COLO668 (cell line): ENCODE measurements at regions not wholly inside any gene's neighbourhood (a gene's known extent, or its start where the extent isn't known, plus 50 kb on each side); places are given as distances from the start of the nearest gene placed in this dataset.

Experiments
- DNase-seq: peaks from one replicate; lab custom pipeline; 2025; ENCODE audit not compliant: unreplicated experiment; lab: John Stamatoyannopoulos, UW

GRCh38 chr1:243944429-243945160 lies 94.6 kb upstream of the AKT3 start:
- no peak for DNase-seq

GRCh38 chr1:243943671-243944428 lies 93.8 kb upstream of the AKT3 start:
- no peak for DNase-seq

DNA sequence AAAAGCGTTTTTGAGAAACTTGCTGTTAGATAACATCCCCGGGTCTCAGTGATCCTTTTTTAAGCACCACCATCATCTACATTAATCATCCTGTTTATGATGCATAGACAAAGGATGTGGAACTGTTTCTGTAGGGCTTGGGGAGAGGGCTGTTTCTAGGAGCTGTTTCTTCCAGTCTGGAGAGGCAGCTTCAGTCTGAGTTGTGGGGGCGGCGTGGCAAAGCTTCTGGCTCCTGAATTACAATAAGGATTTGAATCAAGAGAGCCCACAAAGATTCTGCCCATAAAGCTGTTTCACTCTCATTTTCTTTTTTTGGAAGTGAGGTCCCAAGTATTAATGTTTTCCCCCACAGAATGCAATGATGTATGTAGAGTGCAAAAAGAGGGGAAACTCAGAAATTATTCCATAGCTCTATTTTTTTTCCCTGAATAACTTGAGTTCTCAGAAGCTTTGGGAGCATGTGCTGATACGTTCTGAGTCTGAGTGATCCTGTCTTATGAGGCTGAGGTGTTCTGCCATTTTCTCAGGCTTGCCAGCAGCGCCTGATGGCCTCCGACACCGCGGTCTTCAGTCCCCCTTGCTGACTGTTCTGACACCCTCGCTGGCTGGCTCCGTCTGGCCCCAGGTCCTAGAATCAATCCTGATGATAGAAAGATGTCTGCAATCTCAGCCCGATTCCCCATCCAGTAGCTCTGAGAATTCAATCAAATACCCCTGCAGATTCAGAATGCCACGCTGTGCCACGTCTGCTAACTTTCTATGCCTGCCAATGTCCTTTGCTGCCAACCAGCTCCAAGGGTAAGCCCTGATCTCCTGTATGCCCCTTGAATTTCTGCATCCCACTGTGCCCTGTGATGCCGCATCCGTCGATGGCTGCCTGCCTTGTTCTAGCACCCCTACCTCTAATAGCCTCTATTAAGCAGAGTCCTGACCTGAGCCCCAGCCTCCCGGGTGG lies 92.4 kb upstream of the AKT3 start:
- DNase-seq, result no peak

GRCh38 chr1:243940451-243940850 lies 90.4 kb upstream of the AKT3 start:
- DNase-seq, result no peak

DNA sequence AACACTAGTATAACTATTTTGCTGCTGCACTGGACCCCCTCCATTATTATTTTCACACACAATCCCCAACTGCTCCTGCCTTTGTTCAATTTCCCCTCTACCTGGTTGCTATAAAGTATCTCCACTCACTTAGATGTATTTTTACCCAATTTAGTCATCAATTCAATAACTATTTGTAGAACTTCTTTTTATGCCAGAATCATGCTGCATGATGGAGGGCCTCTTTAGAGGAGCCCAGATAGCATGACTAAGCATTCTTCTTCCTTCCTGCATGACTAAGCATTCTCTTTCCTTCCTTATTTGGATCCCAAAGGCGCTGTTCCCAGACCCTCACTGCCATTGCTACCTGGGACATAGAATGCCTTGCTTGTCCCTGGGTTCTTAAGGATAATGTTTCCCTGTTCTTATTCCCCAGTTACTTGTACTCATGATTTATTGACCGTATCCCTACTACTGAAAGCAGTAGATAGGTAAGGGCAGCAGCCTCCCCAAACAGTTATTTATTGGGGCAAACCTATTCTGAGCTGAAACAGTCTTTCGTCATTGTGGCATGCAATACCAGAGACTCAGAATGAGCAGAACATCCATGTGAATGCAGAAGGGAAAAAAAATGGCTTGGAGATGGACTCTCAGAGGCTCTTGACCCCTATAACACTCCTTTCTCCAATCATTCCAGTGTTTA lies 89.3 kb upstream of the AKT3 start:
- DNase-seq, result no peak

DNA sequence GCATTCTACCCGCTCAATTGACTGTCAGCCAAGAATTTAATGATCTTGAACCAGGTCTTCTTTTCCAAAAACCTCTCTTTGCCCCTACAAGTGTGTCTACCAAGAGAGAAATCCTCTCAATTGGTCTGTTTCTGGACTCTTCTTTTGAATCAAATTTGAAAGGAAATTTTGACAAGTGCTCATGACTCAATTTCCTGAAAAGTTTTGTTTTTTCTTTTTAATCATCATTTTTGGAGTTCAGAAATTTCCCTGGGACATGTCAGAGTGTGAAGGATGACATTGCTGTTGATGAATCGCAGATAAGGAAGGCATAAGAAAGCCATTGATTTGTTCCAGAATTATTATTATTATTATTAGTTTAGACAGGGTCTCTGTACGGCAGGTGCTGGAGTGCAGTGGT lies 88.2 kb upstream of the AKT3 start:
- DNase-seq, result no peak

- DNase-seq, result no peak
Measured at GRCh38 chr1:243933495-243933894, 83.5 kb upstream of the AKT3 start.

DNA sequence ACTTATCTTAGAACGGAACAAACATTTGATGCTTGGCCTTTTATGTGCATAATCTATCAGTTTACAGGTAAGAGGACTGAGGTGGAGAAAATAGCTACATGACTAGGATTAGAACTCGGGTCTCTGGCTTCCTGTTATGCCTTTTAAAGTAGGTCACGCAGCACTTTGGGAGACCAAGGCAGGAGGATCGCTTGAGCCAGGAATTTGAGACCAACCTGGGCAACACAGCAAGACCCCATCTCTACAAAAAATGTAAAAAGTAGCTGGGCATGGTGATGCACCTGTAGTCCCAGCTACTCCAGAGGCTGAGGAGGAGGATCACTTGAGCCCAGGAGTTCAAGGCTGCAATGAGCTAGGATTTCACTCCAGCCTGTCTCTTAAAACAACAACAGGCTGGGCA lies 81.9 kb upstream of the AKT3 start:
- no peak for DNase-seq

DNA sequence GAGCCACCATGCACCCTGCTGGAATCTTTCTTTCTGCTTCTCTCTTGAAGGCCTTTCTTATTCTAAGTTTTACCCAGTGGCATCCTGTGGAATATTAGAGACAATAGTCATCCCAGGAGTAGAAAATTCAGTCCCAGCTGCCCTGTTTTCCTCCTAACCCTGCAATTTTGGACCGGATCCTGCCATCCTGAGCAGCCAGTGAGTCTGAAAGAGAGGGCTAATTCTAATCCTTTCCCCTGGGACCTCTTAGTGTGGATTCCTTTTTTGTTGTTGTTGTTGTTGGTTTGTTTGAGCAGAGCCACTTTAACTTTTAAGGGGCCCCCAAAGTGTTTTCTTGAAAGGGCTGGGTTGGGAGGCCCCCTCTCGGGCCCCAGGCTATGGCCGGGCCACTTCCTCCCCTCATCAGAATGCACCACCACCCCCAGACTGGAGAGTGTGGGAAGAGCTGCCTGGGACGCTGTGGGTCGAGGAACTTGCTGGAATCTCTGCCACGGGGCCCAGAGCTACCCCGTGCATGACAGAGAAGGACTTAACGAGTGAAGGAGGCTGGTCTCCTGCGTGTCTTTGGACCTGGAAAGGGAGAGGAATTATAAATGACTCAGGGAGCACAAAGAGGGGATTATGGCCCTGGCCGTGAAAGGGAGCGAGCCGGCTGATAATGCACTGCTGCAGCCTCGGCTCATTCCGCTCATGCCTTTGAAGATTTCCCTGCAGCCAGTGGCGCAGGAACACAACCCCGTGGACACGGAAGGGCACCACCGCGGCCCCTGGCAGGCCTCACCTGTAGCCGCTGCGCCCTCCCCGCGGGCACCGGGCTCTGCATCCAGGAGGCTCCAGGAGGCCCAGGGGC lies 81.0 kb upstream of the AKT3 start:
- no peak for DNase-seq

GRCh38 chr1:243927381-243927780 lies 77.3 kb upstream of the AKT3 start:
- no peak for DNase-seq

GRCh38 chr1:243926803-243927245 lies 76.8 kb upstream of the AKT3 start:
- no peak for DNase-seq

DNA sequence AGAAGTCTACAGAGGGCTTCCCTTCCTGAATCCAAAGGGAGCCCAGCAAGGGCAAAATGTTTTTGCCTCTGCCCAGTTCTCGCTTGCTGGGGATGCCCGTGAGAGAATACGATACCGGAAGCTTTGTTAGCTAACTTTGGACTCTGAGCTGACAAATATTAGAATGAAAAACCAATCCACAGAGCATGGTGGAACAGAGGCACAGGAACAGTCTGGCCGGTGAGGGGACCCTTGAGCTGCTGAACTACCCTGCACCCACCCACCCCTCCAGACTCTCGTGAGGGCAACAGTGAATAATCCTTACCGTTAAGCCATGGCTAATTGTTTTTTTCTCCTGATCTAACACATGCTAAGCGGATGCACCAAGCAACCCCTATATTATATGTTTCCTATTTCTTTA lies 76.3 kb upstream of the AKT3 start:
- DNase-seq, result no peak

- DNase-seq, result no peak
Measured at GRCh38 chr1:243924588-243925349, 74.7 kb upstream of the AKT3 start.

- DNase-seq, result no peak
Measured at GRCh38 chr1:243924188-243924587, 74.1 kb upstream of the AKT3 start.

GRCh38 chr1:243923292-243924171 lies 73.5 kb upstream of the AKT3 start:
- DNase-seq, result no peak

- DNase-seq, result no peak
Measured at GRCh38 chr1:243921111-243921510, 71.1 kb upstream of the AKT3 start.

DNA sequence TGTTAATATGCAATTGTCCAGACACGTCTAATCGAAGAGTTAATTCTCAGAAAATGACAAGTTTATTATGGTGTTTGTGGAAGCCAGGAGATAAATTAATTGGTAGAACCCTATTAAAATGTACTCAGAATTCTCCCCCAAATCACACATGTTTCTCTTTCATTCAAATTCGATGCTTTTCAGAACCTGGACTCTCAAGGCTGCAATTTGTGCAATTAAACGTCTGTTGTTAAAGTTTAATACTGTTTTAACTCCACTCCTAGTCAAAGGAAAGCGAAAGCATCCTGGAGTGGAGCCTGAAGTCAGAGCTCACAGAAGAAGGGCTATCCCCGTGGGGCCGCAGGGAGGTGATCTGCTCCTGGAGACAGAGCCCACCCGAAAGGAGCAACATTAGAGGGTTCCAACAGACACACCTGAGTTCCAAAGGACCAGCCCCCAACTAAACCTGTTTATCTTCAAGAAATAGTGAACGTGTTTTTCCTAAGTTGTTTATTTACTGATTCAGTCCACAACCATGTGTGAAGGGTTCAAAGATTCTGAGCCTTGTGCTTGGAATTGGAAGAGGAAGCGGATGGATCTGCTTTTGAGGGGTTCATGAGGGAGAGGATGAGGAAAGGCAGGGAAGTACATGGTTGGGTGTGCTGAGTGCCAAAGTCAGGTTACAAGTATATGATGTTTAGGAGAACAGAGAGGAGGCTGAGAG lies 68.0 kb upstream of the AKT3 start:
- no peak for DNase-seq
